RWPE1 (cell line): ENCODE measurements at regions not wholly inside any gene's neighbourhood (a gene's known extent, or its start where the extent isn't known, plus 50 kb on each side); places are given as distances from the start of the nearest gene placed in this dataset.

Experiments used
- CTCF ChIA-PET: fragments of 350-600 bp; sonication (Branson Sonifier 250); formaldehyde crosslinking; extraction: SDS; loops from one replicate; lab custom pipeline; 2021; lab: Yijun Ruan, JAX
- POLR2A ChIA-PET: fragments of 400-600 bp; formaldehyde crosslinking; extraction: SDS; loops from one replicate; lab custom pipeline; 2020; ENCODE audit warnings: antibody characterized with exemption; ENCODE audit not compliant: low non-redundant PET; lab: Yijun Ruan, JAX
- DNase-seq: peaks from one replicate; pipeline ENCODE4 v3.0.0; 2012; ENCODE audit warnings: low spot score
- H3K27ac ChIP-seq: fragments of 450-650 bp; 2 replicates; pipeline ENCODE4 v1.5.1; 2017
- CTCF ChIP-seq: fragments of 450-650 bp; conservative IDR thresholded peaks from 2 replicates; pipeline ENCODE4 v1.5.1; 2017; ENCODE audit warnings: low read depth, mild to moderate bottlenecking

GRCh38 chr2:128693743-128694029 lies 375.0 kb upstream of the HS6ST1 start:
- TF ChIP-seq CTCF: no peak
- no peak overlapping the region for H3K27ac ChIP-seq
- ChIA-PET CTCF (no interaction called here), POLR2A (no interaction called here)
- DNase-seq: no peak

GRCh38 chr2:128695646-128696220 lies 377.1 kb upstream of the HS6ST1 start:
- POLR2A ChIA-PET: no interaction called here
- no peak overlapping the region for H3K27ac ChIP-seq
- CTCF ChIA-PET: no interaction called here
- DNase-seq: no peak
- no peak for TF ChIP-seq CTCF

GRCh38 chr2:128696421-128696820 lies 377.8 kb upstream of the HS6ST1 start:
- CTCF ChIA-PET: no interaction called here
- DNase-seq: no peak
- TF ChIP-seq CTCF: no peak
- H3K27ac ChIP-seq: no peak overlapping the region
- POLR2A ChIA-PET: no interaction called here

- ChIA-PET POLR2A (no interaction called here), CTCF (no interaction called here)
Observed at GRCh38 chr2:128701418-128701817, 382.8 kb upstream of the HS6ST1 start.

GRCh38 chr2:128702616-128703015 lies 383.9 kb upstream of the HS6ST1 start:
- DNase-seq: no peak

More at GRCh38 chr2:128701418-128701817, 382.8 kb upstream of the HS6ST1 start:
- no peak overlapping the region for H3K27ac ChIP-seq
- DNase-seq: no peak
- TF ChIP-seq CTCF: no peak

GRCh38 chr2:128708106-128708816 lies 389.6 kb upstream of the HS6ST1 start:
- ChIA-PET CTCF (no interaction called here), POLR2A (no interaction called here)
- DNase-seq: no peak
- H3K27ac ChIP-seq: no peak overlapping the region
- no peak for TF ChIP-seq CTCF

More at GRCh38 chr2:128702616-128703015, 383.9 kb upstream of the HS6ST1 start:
- no peak overlapping the region for H3K27ac ChIP-seq
- TF ChIP-seq CTCF: no peak
- POLR2A ChIA-PET: no interaction called here
- CTCF ChIA-PET: no interaction called here
